ENCODE measurements at regions not wholly inside any gene's neighbourhood (a gene's known extent, or its start where the extent isn't known, plus 50 kb on each side); places are given as distances from the start of the nearest gene placed in this dataset.
A peak's percentile ranks its signal among the peaks of the same experiment; 100 is the strongest.
"Not testable (repeated sequence)": the region's sequence is repeated elsewhere in the genome, so short reads cannot be mapped to it uniquely, and the experiment has no call there.

GRCh38 chr11:127790592-127790991 is 790.0 kb upstream of the KIRREL3 start:
- Histone ChIP-seq H3K36me3 (ENCODE audit: control insufficient read depth, insufficient read depth, low read length) (no peaks in the 10 kb centered on the region), H3K4me3 (ENCODE audit: low read depth, low read length) (no peak overlapping the region), H3K27ac (ENCODE audit: low read depth, low read length) (no peak overlapping the region), H3K4me1 (ENCODE audit: control insufficient read depth, insufficient read depth, low read length) (no peaks in the 10 kb centered on the region), H3K9me3 (ENCODE audit: control insufficient read depth, insufficient read depth, low read length) (no peaks in the 10 kb centered on the region), H3K27me3 (ENCODE audit: control insufficient read depth, insufficient read depth, low read length) (no peaks in the 10 kb centered on the region)
- no CpG with 5 or more reads among the region's 4 CpGs for WGBS (ENCODE audit: insufficient coverage)
- peak in 1 of 6 donors; percentile 31 for DNase-seq (ENCODE audit: low read depth in 4 of 6, low spot score in 6 of 6)

GRCh38 chr11:127789927-127790326 is 789.4 kb upstream of the KIRREL3 start:
- Histone ChIP-seq H3K9me3 (ENCODE audit: control insufficient read depth, insufficient read depth, low read length) (no peaks in the 10 kb centered on the region), H3K4me3 (ENCODE audit: low read depth, low read length) (no peak overlapping the region), H3K27ac (ENCODE audit: low read depth, low read length) (no peak overlapping the region), H3K36me3 (ENCODE audit: control insufficient read depth, insufficient read depth, low read length) (no peaks in the 10 kb centered on the region), H3K27me3 (ENCODE audit: control insufficient read depth, insufficient read depth, low read length) (no peaks in the 10 kb centered on the region), H3K4me1 (ENCODE audit: control insufficient read depth, insufficient read depth, low read length) (no peaks in the 10 kb centered on the region)
- 33% methylated on average over 3 of the region's 7 CpGs for WGBS (ENCODE audit: insufficient coverage)
- DNase-seq (ENCODE audit: low read depth in 4 of 6, low spot score in 6 of 6), result peak in 2 of 6 donors; percentile 36 to 67

GRCh38 chr11:127772938-127773337 is 772.4 kb upstream of the KIRREL3 start:
- 88% methylated on average over 4 of the region's 4 CpGs for WGBS (ENCODE audit: insufficient coverage)
- H3K36me3 ChIP-seq (ENCODE audit: control insufficient read depth, insufficient read depth, low read length); H3K4me3 ChIP-seq (ENCODE audit: low read depth, low read length); H3K27ac ChIP-seq (ENCODE audit: low read depth, low read length); H3K27me3 ChIP-seq (ENCODE audit: control insufficient read depth, insufficient read depth, low read length); H3K9me3 ChIP-seq (ENCODE audit: control insufficient read depth, insufficient read depth, low read length); H3K4me1 ChIP-seq (ENCODE audit: control insufficient read depth, insufficient read depth, low read length); DNase-seq (ENCODE audit: low read depth in 4 of 6, low spot score in 6 of 6): not testable (repeated sequence)

GRCh38 chr11:127768931-127769330 is 768.4 kb upstream of the KIRREL3 start:
- WGBS (ENCODE audit: insufficient coverage), result 86% methylated on average over 3 of the region's 4 CpGs
- H3K4me1 ChIP-seq (ENCODE audit: control insufficient read depth, insufficient read depth, low read length); DNase-seq (ENCODE audit: low read depth in 4 of 6, low spot score in 6 of 6); H3K27ac ChIP-seq (ENCODE audit: low read depth, low read length); H3K9me3 ChIP-seq (ENCODE audit: control insufficient read depth, insufficient read depth, low read length); H3K27me3 ChIP-seq (ENCODE audit: control insufficient read depth, insufficient read depth, low read length); H3K4me3 ChIP-seq (ENCODE audit: low read depth, low read length); H3K36me3 ChIP-seq (ENCODE audit: control insufficient read depth, insufficient read depth, low read length): not testable (repeated sequence)

- no peaks in the 10 kb centered on the region for H3K27me3 ChIP-seq (ENCODE audit: control insufficient read depth, insufficient read depth, low read length)
- no peaks in the 10 kb centered on the region for H3K4me1 ChIP-seq (ENCODE audit: control insufficient read depth, insufficient read depth, low read length)
- H3K9me3 ChIP-seq (ENCODE audit: control insufficient read depth, insufficient read depth, low read length), result no peaks in the 10 kb centered on the region
- no peak overlapping the region for H3K4me3 ChIP-seq (ENCODE audit: low read depth, low read length)
- no peak for DNase-seq (ENCODE audit: low read depth in 4 of 6, low spot score in 6 of 6)
- no peak overlapping the region for H3K27ac ChIP-seq (ENCODE audit: low read depth, low read length)
- no peaks in the 10 kb centered on the region for H3K36me3 ChIP-seq (ENCODE audit: control insufficient read depth, insufficient read depth, low read length)
Measured at GRCh38 chr11:127766734-127767133, 766.2 kb upstream of the KIRREL3 start.

GRCh38 chr11:127738771-127739286 is 738.3 kb upstream of the KIRREL3 start:
- WGBS (ENCODE audit: insufficient coverage), result no CpG with 5 or more reads among the region's 5 CpGs
- Histone ChIP-seq H3K27ac (ENCODE audit: low read depth, low read length) (no peak overlapping the region), H3K4me1 (ENCODE audit: control insufficient read depth, insufficient read depth, low read length) (no peaks in the 10 kb centered on the region), H3K36me3 (ENCODE audit: control insufficient read depth, insufficient read depth, low read length) (no peaks in the 10 kb centered on the region), H3K4me3 (ENCODE audit: low read depth, low read length) (no peak overlapping the region), H3K27me3 (ENCODE audit: control insufficient read depth, insufficient read depth, low read length) (no peaks in the 10 kb centered on the region), H3K9me3 (ENCODE audit: control insufficient read depth, insufficient read depth, low read length) (no peaks in the 10 kb centered on the region)
- DNase-seq (ENCODE audit: low read depth in 4 of 6, low spot score in 6 of 6), result peak in 2 of 6 donors; percentile 30 to 58

- no peaks in the 10 kb centered on the region for H3K4me1 ChIP-seq (ENCODE audit: control insufficient read depth, insufficient read depth, low read length)
- H3K27me3 ChIP-seq (ENCODE audit: control insufficient read depth, insufficient read depth, low read length), result no peaks in the 10 kb centered on the region
- WGBS (ENCODE audit: insufficient coverage), result no CpG with 5 or more reads among the region's 2 CpGs
- no peak overlapping the region for H3K27ac ChIP-seq (ENCODE audit: low read depth, low read length)
- no peak overlapping the region for H3K4me3 ChIP-seq (ENCODE audit: low read depth, low read length)
- H3K9me3 ChIP-seq (ENCODE audit: control insufficient read depth, insufficient read depth, low read length), result no peaks in the 10 kb centered on the region
- H3K36me3 ChIP-seq (ENCODE audit: control insufficient read depth, insufficient read depth, low read length), result no peaks in the 10 kb centered on the region
- DNase-seq (ENCODE audit: low read depth in 4 of 6, low spot score in 6 of 6), result no peak
Measured at GRCh38 chr11:127737499-127737898, 736.9 kb upstream of the KIRREL3 start.

GRCh38 chr11:127733552-127733951 is 733.0 kb upstream of the KIRREL3 start:
- no peaks in the 10 kb centered on the region for H3K9me3 ChIP-seq (ENCODE audit: control insufficient read depth, insufficient read depth, low read length)
- no peak overlapping the region for H3K27ac ChIP-seq (ENCODE audit: low read depth, low read length)
- no peak overlapping the region for H3K4me3 ChIP-seq (ENCODE audit: low read depth, low read length)
- WGBS (ENCODE audit: insufficient coverage), result 56% methylated on average over 1 of the region's 4 CpGs
- DNase-seq (ENCODE audit: low read depth in 4 of 6, low spot score in 6 of 6), result peak in 1 of 6 donors; percentile 4
- H3K4me1 ChIP-seq (ENCODE audit: control insufficient read depth, insufficient read depth, low read length), result no peaks in the 10 kb centered on the region
- no peaks in the 10 kb centered on the region for H3K36me3 ChIP-seq (ENCODE audit: control insufficient read depth, insufficient read depth, low read length)
- H3K27me3 ChIP-seq (ENCODE audit: control insufficient read depth, insufficient read depth, low read length), result no peaks in the 10 kb centered on the region

GRCh38 chr11:127726367-127726766 is 725.8 kb upstream of the KIRREL3 start:
- Histone ChIP-seq H3K9me3 (ENCODE audit: control insufficient read depth, insufficient read depth, low read length) (no peaks in the 10 kb centered on the region), H3K36me3 (ENCODE audit: control insufficient read depth, insufficient read depth, low read length) (no peaks in the 10 kb centered on the region), H3K4me1 (ENCODE audit: control insufficient read depth, insufficient read depth, low read length) (no peaks in the 10 kb centered on the region), H3K27me3 (ENCODE audit: control insufficient read depth, insufficient read depth, low read length) (no peaks in the 10 kb centered on the region), H3K4me3 (ENCODE audit: low read depth, low read length) (no peak overlapping the region), H3K27ac (ENCODE audit: low read depth, low read length) (no peak overlapping the region)
- no peak for DNase-seq (ENCODE audit: low read depth in 4 of 6, low spot score in 6 of 6)
- no CpG with 5 or more reads among the region's 1 CpG for WGBS (ENCODE audit: insufficient coverage)

- no CpG with 5 or more reads among the region's 1 CpG for WGBS (ENCODE audit: insufficient coverage)
- Histone ChIP-seq H3K36me3 (ENCODE audit: control insufficient read depth, insufficient read depth, low read length) (no peaks in the 10 kb centered on the region), H3K27me3 (ENCODE audit: control insufficient read depth, insufficient read depth, low read length) (no peaks in the 10 kb centered on the region), H3K4me3 (ENCODE audit: low read depth, low read length) (no peak overlapping the region), H3K4me1 (ENCODE audit: control insufficient read depth, insufficient read depth, low read length) (no peaks in the 10 kb centered on the region), H3K27ac (ENCODE audit: low read depth, low read length) (no peak overlapping the region), H3K9me3 (ENCODE audit: control insufficient read depth, insufficient read depth, low read length) (no peaks in the 10 kb centered on the region)
- DNase-seq (ENCODE audit: low read depth in 4 of 6, low spot score in 6 of 6), result no peak
Measured at GRCh38 chr11:127723714-127724113, 723.1 kb upstream of the KIRREL3 start.
